ENCODE measurements at regions not wholly inside any gene's neighbourhood (a gene's known extent, or its start where the extent isn't known, plus 50 kb on each side); places are given as distances from the start of the nearest gene placed in this dataset.

DNA sequence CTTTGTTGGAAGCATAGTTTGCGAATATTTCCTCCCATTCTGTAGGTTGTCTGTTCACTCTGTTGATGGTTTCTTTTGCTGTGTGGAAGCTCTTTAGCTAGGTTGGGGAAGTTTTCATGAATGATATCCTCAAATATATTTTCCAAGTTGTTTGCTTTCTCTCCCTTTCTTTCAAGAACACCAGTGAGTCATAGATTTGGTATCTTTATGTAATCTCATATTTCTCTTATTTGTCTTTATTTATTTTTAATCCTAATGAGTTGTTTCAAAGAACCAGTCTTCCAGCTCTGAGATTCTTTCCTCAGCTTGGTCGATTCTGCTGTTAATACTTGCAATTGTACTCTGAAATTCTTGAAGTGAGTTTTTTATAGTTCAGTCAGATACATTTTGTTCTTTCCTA, 628.0 kb upstream of the ID4 start:
- Histone ChIP-seq H3K4me3 (no peak overlapping the region), H3K4me1 (no peaks in the 10 kb centered on the region), H3K9me3 (no peaks in the 10 kb centered on the region), H3K27me3 (no peaks in the 10 kb centered on the region), H3K36me3 (no peaks in the 10 kb centered on the region), H3K27ac (no peak overlapping the region)
- no peak for TF ChIP-seq CTCF (IDR thresholded peaks at IDR 0.05)
- no peak for DNase-seq
- intact Hi-C loops (cut with DNase I; ENCODE audit: low total_unique reads) = no loop called here

GRCh38 chr6:19210849-19211590, 626.1 kb upstream of the ID4 start:
- no peak overlapping the region for H3K27ac ChIP-seq
- no peak for DNase-seq

GRCh38 chr6:19214231-19214630, 622.9 kb upstream of the ID4 start:
- H3K27ac ChIP-seq = no peak overlapping the region
- H3K4me1 ChIP-seq = no peaks in the 10 kb centered on the region
- H3K36me3 ChIP-seq = no peaks in the 10 kb centered on the region
- intact Hi-C loops (cut with DNase I; ENCODE audit: low total_unique reads) = no loop called here
- no peaks in the 10 kb centered on the region for H3K9me3 ChIP-seq
- no peaks in the 10 kb centered on the region for H3K27me3 ChIP-seq
- TF ChIP-seq CTCF (IDR thresholded peaks at IDR 0.05) = no peak
- H3K4me3 ChIP-seq = no peak overlapping the region
- no peak for DNase-seq

More at GRCh38 chr6:19210849-19211590, 626.1 kb upstream of the ID4 start:
- no peak overlapping the region for H3K4me3 ChIP-seq
- no peaks in the 10 kb centered on the region for H3K9me3 ChIP-seq
- no peaks in the 10 kb centered on the region for H3K4me1 ChIP-seq
- no peak for TF ChIP-seq CTCF (IDR thresholded peaks at IDR 0.05)
- H3K36me3 ChIP-seq = no peaks in the 10 kb centered on the region
- intact Hi-C loops (cut with DNase I; ENCODE audit: low total_unique reads) = no loop called here
- H3K27me3 ChIP-seq = no peaks in the 10 kb centered on the region

GRCh38 chr6:19219931-19220330, 617.2 kb upstream of the ID4 start:
- intact Hi-C loops (cut with DNase I; ENCODE audit: low total_unique reads) = no loop called here
- no peaks in the 10 kb centered on the region for H3K9me3 ChIP-seq
- no peak for TF ChIP-seq CTCF (IDR thresholded peaks at IDR 0.05)

GRCh38 chr6:19231878-19232561, 605.1 kb upstream of the ID4 start:
- intact Hi-C loops (cut with DNase I; ENCODE audit: low total_unique reads) = no loop called here
- Histone ChIP-seq H3K4me3 (no peak overlapping the region), H3K36me3 (no peaks in the 10 kb centered on the region), H3K27me3 (no peaks in the 10 kb centered on the region), H3K9me3 (no peaks in the 10 kb centered on the region), H3K4me1 (peaks cover 0 to 21% (median 7%) of the 10 kb centered on the region in 4 donors), H3K27ac (peak overlapping the region; percentile 67 to 69)
- DNase-seq = no peak
- no peak for TF ChIP-seq CTCF (IDR thresholded peaks at IDR 0.05)

More at GRCh38 chr6:19219931-19220330, 617.2 kb upstream of the ID4 start:
- Histone ChIP-seq H3K4me3 (no peak overlapping the region), H3K36me3 (no peaks in the 10 kb centered on the region), H3K4me1 (no peaks in the 10 kb centered on the region), H3K27me3 (no peaks in the 10 kb centered on the region), H3K27ac (no peak overlapping the region)
- DNase-seq = no peak

All from tibial artery (tissue), 4 donors.